Left cardiac atrium (tissue), 4 donors: ENCODE measurements at regions not wholly inside any gene's neighbourhood (a gene's known extent, or its start where the extent isn't known, plus 50 kb on each side); places are given as distances from the start of the nearest gene placed in this dataset.
"Not testable (repeated sequence)": the region's sequence is repeated elsewhere in the genome, so short reads cannot be mapped to it uniquely, and the experiment has no call there.

Experiments used
- ATAC-seq, 2 donors: fragments of 200-7000 bp; cut with Tn5 transposase; one replicate each; pipeline ENCODE4 v1.9.1; 2020; ENCODE audit warnings: mild to moderate bottlenecking in 2 of 2, moderate library complexity in 2 of 2
- DNase-seq: peaks from one replicate; pipeline ENCODE4 v3.0.0-alpha.2; 2020
- intact Hi-C, 2 donors: fragments of 100-400 bp; cut with DNase I; formaldehyde crosslinking; loops; one replicate each; pipeline versions ENCODE4 v1.14.1 to v1.15.1; 2022 to 2023
- donor health status: DM: no; HTN: yes; CAD: no.
- donor health status: DM: no; HTN: yes; CAD: no; lungs with severe emphysema.
- donor health status: DM: yes; HTN: yes; CAD: no.
- donor health status: Dilated cardiomyopathy.

- DNase-seq, ATAC-seq, intact Hi-C loops: not testable (repeated sequence)
Measured at GRCh38 chr6:142016666-142017065, 116.1 kb upstream of the GJE1 start.

GRCh38 chr6:142015463-142015862 is 117.3 kb upstream of the GJE1 start:
- DNase-seq, ATAC-seq, intact Hi-C loops: not testable (repeated sequence)

- DNase-seq = no peak
- ATAC-seq = no peak
- intact Hi-C loops = no loop called here
Measured at GRCh38 chr6:142015011-142015410, 117.7 kb upstream of the GJE1 start.

- intact Hi-C loops = no loop called here
- ATAC-seq (no peak), DNase-seq (no peak)
Measured at GRCh38 chr6:142014515-142014914, 118.2 kb upstream of the GJE1 start.

- no peak for ATAC-seq
- no peak for DNase-seq
- intact Hi-C loops = no loop called here
Measured at GRCh38 chr6:142013875-142014495, 118.7 kb upstream of the GJE1 start.

- intact Hi-C loops = no loop called here
- DNase-seq (no peak), ATAC-seq (no peak)
Measured at GRCh38 chr6:142013287-142013686, 119.4 kb upstream of the GJE1 start.

- DNase-seq (no peak), ATAC-seq (no peak)
Measured at GRCh38 chr6:142011775-142012174, 121.0 kb upstream of the GJE1 start.

GRCh38 chr6:142011156-142011555 is 121.6 kb upstream of the GJE1 start:
- intact Hi-C loops = no loop called here
- DNase-seq = no peak
- ATAC-seq = no peak

More at GRCh38 chr6:142011775-142012174, 121.0 kb upstream of the GJE1 start:
- intact Hi-C loops = no loop called here

GRCh38 chr6:142009647-142010046 is 123.1 kb upstream of the GJE1 start:
- intact Hi-C loops = no loop called here
- no peak for DNase-seq
- no peak for ATAC-seq

- DNase-seq (no peak), ATAC-seq (no peak)
- intact Hi-C loops = no loop called here
Measured at GRCh38 chr6:142008781-142009180, 123.9 kb upstream of the GJE1 start.

GRCh38 chr6:142008016-142008735 is 124.5 kb upstream of the GJE1 start:
- no peak for ATAC-seq
- intact Hi-C loops = no loop called here

GRCh38 chr6:142005021-142005420 is 127.7 kb upstream of the GJE1 start:
- intact Hi-C loops = no loop called here

More at GRCh38 chr6:142008016-142008735, 124.5 kb upstream of the GJE1 start:
- no peak for DNase-seq

GRCh38 chr6:142002825-142003405 is 129.8 kb upstream of the GJE1 start:
- DNase-seq (no peak), ATAC-seq (no peak)
- intact Hi-C loops = no loop called here

More at GRCh38 chr6:142005021-142005420, 127.7 kb upstream of the GJE1 start:
- DNase-seq (no peak), ATAC-seq (no peak)

- DNase-seq (no peak), ATAC-seq (no peak)
- intact Hi-C loops = no loop called here
Measured at GRCh38 chr6:141996823-141997222, 135.9 kb upstream of the GJE1 start.

GRCh38 chr6:141992109-141992508 is 140.6 kb upstream of the GJE1 start:
- DNase-seq (no peak), ATAC-seq (no peak)
- intact Hi-C loops = no loop called here

- intact Hi-C loops = no loop called here
- ATAC-seq (no peak), DNase-seq (no peak)
Measured at GRCh38 chr6:141990840-141991239, 141.9 kb upstream of the GJE1 start.

GRCh38 chr6:141989706-141989959 is 143.1 kb upstream of the GJE1 start:
- intact Hi-C loops = no loop called here
- no peak for DNase-seq
- ATAC-seq = no peak

- ATAC-seq (no peak), DNase-seq (no peak)
- intact Hi-C loops = no loop called here
Measured at GRCh38 chr6:141988954-141989705, 143.6 kb upstream of the GJE1 start.

- no peak for ATAC-seq
- intact Hi-C loops = no loop called here
- no peak for DNase-seq
Measured at GRCh38 chr6:141988327-141988726, 144.4 kb upstream of the GJE1 start.

GRCh38 chr6:141986457-141986856 is 146.3 kb upstream of the GJE1 start:
- intact Hi-C loops = no loop called here
- ATAC-seq = no peak

More at GRCh38 chr6:141986457-141986856, 146.3 kb upstream of the GJE1 start:
- no peak for DNase-seq
